ENCODE measurements at regions not wholly inside any gene's neighbourhood (a gene's known extent, or its start where the extent isn't known, plus 50 kb on each side); places are given as distances from the start of the nearest gene placed in this dataset.
"Not testable (repeated sequence)": the region's sequence is repeated elsewhere in the genome, so short reads cannot be mapped to it uniquely, and the experiment has no call there.

- Histone ChIP-seq H3K27ac (replicated peaks) (no peak overlapping the region), H3K4me3 (replicated peaks; ENCODE audit: insufficient read depth, low read length) (no peak overlapping the region), H3K27me3 (ENCODE audit: insufficient read depth, poor library complexity, severe bottlenecking) (no peaks in the 10 kb centered on the region)
- no peak for TF ChIP-seq REST (IDR thresholded peaks at IDR 0.05; ENCODE audit: insufficient replicate concordance, low read depth)
- no peak for TF ChIP-seq SPI1 (IDR thresholded peaks at IDR 0.05; ENCODE audit: borderline replicate concordance, low read depth)
- TF ChIP-seq GABPA (IDR thresholded peaks at IDR 0.05; ENCODE audit: low read depth), result no peak
- TF ChIP-seq POLR2AphosphoS5 (IDR thresholded peaks at IDR 0.05; ENCODE audit: low read depth), result no peak
- TF ChIP-seq CTCF (IDR thresholded peaks at IDR 0.05; ENCODE audit: insufficient read depth, low read length), result no peak
- DNase-seq (ENCODE audit: low read depth in 1 of 2, low spot score in 1 of 2), result peak in 1 of 2 experiments; percentile 2
Observed at GRCh38 chrX:138794246-138794645, 82.7 kb upstream of the FGF13 start.

GRCh38 chrX:138791551-138791950, 80.0 kb upstream of the FGF13 start:
- no peak for TF ChIP-seq POLR2AphosphoS5 (IDR thresholded peaks at IDR 0.05; ENCODE audit: low read depth)
- TF ChIP-seq CTCF (IDR thresholded peaks at IDR 0.05; ENCODE audit: insufficient read depth, low read length), result no peak
- no peak for DNase-seq (ENCODE audit: low read depth in 1 of 2, low spot score in 1 of 2)
- H3K4me3 ChIP-seq (replicated peaks; ENCODE audit: insufficient read depth, low read length), result no peak overlapping the region
- no peak overlapping the region for H3K27ac ChIP-seq (replicated peaks)
- no peaks in the 10 kb centered on the region for H3K27me3 ChIP-seq (ENCODE audit: insufficient read depth, poor library complexity, severe bottlenecking)

GRCh38 chrX:138788771-138789170, 77.3 kb upstream of the FGF13 start:
- H3K4me3 ChIP-seq (replicated peaks; ENCODE audit: insufficient read depth, low read length), result no peak overlapping the region
- TF ChIP-seq SPI1 (IDR thresholded peaks at IDR 0.05; ENCODE audit: borderline replicate concordance, low read depth), result no peak
- TF ChIP-seq REST (IDR thresholded peaks at IDR 0.05; ENCODE audit: insufficient replicate concordance, low read depth), result no peak
- TF ChIP-seq POLR2AphosphoS5 (IDR thresholded peaks at IDR 0.05; ENCODE audit: low read depth), result no peak
- no peak for TF ChIP-seq GABPA (IDR thresholded peaks at IDR 0.05; ENCODE audit: low read depth)
- no peak for TF ChIP-seq CTCF (IDR thresholded peaks at IDR 0.05; ENCODE audit: insufficient read depth, low read length)
- H3K27me3 ChIP-seq (ENCODE audit: insufficient read depth, poor library complexity, severe bottlenecking), result no peaks in the 10 kb centered on the region
- H3K27ac ChIP-seq (replicated peaks), result no peak overlapping the region
- DNase-seq (ENCODE audit: low read depth in 1 of 2, low spot score in 1 of 2), result no peak

GRCh38 chrX:138778576-138778909, 67.0 kb upstream of the FGF13 start:
- not testable (repeated sequence) for H3K27me3 ChIP-seq (ENCODE audit: insufficient read depth, poor library complexity, severe bottlenecking); DNase-seq (ENCODE audit: low read depth in 1 of 2, low spot score in 1 of 2); H3K27ac ChIP-seq (replicated peaks); H3K4me3 ChIP-seq (replicated peaks; ENCODE audit: insufficient read depth, low read length)

GRCh38 chrX:138777908-138778575, 66.5 kb upstream of the FGF13 start:
- not testable (repeated sequence) for H3K27me3 ChIP-seq (ENCODE audit: insufficient read depth, poor library complexity, severe bottlenecking); H3K27ac ChIP-seq (replicated peaks); DNase-seq (ENCODE audit: low read depth in 1 of 2, low spot score in 1 of 2); H3K4me3 ChIP-seq (replicated peaks; ENCODE audit: insufficient read depth, low read length)

All from HL-60 (cell line).